PC-3 (cell line): ENCODE measurements at regions not wholly inside any gene's neighbourhood (a gene's known extent, or its start where the extent isn't known, plus 50 kb on each side); places are given as distances from the start of the nearest gene placed in this dataset.

Experiments used
- EZH2 ChIP-seq: fragments of 300-600 bp; sonication (generic); IDR thresholded peaks from one replicate; pipeline ENCODE4 v1.6.1; 2017; ENCODE audit warnings: antibody characterized with exemption, mild to moderate bottlenecking, low read length; ENCODE audit not compliant: unreplicated experiment
- EZH2phosphoT487 ChIP-seq: fragments of 300-600 bp; sonication (generic); IDR thresholded peaks from 2 replicates; pipeline ENCODE4 v1.6.1; 2018; ENCODE audit warnings: mild to moderate bottlenecking, antibody characterized with exemption, low read length, borderline replicate concordance
- TF ChIP-seq, protein P1 (sequence below): fragments of 300-600 bp; sonication (generic); conservative IDR thresholded peaks from 2 replicates; pipeline ENCODE4 v1.5.1; 2017; ENCODE audit warnings: antibody characterized with exemption, low read depth, mild to moderate bottlenecking, low read length

DNA sequence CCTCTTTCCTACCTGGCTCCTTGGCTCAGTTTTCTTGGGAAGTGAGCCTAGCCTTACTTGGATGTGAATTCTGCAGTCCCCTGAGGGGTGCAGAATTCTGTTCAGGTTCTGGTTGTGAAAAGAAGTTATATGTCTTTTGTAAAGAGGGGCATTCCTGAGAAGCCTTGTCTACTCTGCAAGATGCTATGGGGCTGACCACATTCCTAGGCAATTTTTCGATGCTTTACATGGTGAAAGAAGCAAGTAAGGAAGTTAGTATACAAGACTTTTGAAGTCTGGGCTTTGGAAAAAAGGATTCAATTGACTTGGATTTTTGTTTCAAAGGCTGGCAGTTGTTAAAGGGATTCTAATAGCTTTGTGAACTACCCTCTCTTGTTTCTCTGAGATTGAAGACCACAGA is 167.9 kb upstream of the STMND1 start:
- TF ChIP-seq, protein P1, sequence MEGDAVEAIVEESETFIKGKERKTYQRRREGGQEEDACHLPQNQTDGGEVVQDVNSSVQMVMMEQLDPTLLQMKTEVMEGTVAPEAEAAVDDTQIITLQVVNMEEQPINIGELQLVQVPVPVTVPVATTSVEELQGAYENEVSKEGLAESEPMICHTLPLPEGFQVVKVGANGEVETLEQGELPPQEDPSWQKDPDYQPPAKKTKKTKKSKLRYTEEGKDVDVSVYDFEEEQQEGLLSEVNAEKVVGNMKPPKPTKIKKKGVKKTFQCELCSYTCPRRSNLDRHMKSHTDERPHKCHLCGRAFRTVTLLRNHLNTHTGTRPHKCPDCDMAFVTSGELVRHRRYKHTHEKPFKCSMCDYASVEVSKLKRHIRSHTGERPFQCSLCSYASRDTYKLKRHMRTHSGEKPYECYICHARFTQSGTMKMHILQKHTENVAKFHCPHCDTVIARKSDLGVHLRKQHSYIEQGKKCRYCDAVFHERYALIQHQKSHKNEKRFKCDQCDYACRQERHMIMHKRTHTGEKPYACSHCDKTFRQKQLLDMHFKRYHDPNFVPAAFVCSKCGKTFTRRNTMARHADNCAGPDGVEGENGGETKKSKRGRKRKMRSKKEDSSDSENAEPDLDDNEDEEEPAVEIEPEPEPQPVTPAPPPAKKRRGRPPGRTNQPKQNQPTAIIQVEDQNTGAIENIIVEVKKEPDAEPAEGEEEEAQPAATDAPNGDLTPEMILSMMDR = no peak
- TF ChIP-seq EZH2 (no peak), EZH2phosphoT487 (no peak)
